UCSD-AML1 (cell line): ENCODE measurements at regions not wholly inside any gene's neighbourhood (a gene's known extent, or its start where the extent isn't known, plus 50 kb on each side); places are given as distances from the start of the nearest gene placed in this dataset.

ENCODE experiments used
- DNase-seq: peaks from one replicate; lab custom pipeline; 2025; ENCODE audit not compliant: unreplicated experiment; lab: John Stamatoyannopoulos, UW

DNA sequence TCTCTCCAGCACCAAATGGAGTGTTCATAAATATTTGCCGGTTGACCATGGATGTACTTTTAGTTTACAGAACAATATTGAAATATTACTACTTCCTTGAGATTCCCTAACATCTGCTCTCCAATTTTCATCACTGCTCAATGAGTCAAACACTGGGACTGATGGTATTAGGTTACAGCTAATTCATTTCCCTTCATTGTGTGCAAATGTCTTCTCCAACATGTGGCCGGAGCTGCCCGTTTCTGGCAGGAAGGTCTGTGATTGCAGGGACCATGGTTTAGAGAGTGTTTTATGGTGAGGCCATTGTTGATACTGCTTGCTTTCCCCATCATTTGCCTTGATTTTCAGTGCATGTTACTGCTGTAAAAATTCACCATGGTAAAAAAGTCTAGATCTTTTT lies 209.3 kb downstream of the HS3ST3B1 start:
- no peak for DNase-seq

DNA sequence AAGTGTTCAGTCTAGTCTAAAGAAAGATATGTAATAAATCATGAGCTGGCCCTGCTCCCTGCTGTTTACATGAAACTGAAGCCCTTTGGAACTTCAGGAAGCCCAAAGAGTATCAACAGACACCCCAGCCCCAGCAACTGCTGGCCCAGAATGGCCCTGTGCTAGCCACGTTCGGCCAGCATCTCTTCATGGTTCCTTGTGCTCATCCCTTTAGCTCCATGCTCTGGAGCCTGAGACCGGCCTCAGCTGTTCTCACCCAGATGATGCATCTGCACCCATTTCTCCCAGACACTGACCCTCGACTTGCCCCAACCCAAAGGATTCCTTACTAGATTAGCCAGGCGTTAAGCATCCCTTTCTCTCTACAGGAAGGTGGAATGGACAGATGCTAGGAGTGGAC lies 207.3 kb downstream of the HS3ST3B1 start:
- DNase-seq, result no peak

DNA sequence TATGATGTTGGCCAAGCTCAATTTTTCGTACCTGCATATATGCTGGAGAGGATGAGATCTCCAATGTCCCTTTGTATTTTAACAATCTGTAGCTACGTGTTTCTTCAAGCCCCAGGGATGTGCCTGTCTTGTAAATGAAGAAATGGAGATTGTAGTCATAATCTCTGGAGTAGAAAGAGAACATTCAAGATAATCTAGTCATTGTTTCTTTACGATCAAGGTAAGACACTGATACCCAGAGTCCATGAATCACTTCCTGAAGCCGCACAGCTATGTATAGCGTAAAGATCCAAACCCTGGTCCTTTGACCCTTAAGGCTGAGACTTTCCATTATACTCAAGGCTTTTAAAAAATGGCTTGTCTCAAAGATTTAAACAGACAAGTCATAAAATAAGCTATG lies 205.5 kb downstream of the HS3ST3B1 start:
- DNase-seq, result no peak

DNA sequence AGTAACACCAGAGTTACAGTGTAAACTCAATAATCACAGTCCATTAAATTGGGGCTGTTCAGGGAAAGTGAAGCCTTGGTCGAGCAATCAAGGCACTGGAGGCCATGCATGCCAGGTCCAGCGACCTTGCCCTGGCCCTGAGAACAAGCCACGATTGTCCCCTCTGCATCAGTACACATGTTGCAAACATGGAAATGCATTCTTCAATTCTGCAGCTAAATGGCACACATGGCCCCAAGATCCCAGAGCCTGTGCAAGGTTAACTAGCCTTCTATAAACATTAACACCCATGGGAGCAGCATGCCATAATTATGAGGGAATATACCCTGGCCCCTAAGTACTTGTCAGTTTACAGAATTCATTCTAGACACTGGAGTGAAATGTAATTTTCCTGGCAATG lies 204.7 kb downstream of the HS3ST3B1 start:
- no peak for DNase-seq

DNA sequence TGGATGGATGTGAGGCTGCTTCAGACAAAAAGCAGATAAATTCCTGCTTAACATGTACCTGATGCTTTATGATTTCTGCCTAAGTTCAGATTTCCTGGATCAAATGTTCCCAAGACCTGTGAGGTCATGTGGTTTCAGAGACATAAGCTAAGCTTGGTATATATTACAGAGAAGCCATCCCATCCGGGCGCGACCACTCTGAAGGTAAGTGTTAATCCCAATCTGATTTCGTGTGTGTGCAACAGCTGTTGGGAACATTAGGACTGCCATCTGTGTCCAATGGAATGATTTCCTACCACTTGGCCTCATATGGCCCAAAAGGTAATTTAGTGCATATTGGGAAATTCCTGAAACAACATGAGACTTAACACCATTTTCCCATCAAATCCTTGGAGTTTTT lies 199.1 kb downstream of the HS3ST3B1 start:
- no peak for DNase-seq

DNA sequence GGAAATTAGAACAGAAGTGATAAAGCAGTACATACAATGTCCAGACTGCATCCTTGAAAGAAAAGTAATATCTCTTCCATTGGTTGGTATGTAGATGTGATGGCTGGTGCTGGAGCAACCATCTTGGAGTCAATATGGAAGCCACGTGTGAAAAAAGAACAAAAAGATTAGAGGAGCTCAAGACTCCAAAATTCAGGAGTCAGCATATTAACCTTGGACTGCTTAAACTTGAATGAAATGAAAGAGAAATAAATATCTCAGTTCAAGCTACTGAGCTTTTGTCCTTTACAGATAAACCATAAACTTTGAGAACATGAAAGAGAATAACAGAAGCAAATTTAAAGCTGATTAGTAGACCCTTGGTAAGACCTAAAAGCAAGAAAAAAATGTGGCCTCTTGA lies 197.9 kb downstream of the HS3ST3B1 start:
- DNase-seq, result no peak

GRCh38 chr17:14494161-14494560 lies 193.3 kb downstream of the HS3ST3B1 start:
- DNase-seq, result no peak

- DNase-seq, result no peak
These were observed 189.1 kb downstream of the HS3ST3B1 start for GRCh38 chr17:14489986-14490385.

DNA sequence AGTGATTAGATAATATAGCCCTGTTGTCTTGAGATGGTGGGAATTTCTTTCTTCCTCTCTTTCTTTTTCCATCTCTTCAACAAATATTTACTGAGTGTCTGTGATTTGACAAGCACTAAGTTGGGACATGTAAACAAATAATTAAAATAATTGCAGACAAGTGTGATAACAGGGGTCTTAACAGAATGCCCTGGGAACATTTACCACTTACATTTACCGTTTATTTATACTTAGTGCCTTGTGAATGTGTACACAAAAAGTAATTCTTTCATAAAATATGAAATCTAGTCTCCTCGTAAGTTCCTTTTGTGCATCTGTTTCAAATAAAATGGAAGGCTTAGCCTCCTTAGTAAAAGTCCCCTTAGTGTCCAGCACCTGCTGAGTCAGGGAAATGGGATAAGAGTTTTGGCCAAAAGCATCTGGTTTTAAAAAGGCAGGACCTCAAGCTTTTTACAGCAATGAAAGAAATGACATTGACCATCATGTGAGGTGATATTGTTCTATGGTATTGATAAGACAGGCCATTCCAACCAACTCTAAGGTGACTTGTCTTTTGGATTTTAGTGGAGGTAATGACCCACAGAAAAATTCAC lies 188.2 kb downstream of the HS3ST3B1 start:
- no peak for DNase-seq

- DNase-seq, result no peak
These were observed 186.2 kb downstream of the HS3ST3B1 start for GRCh38 chr17:14487068-14487467.

GRCh38 chr17:14482715-14483114 lies 181.8 kb downstream of the HS3ST3B1 start:
- DNase-seq, result no peak

GRCh38 chr17:14481664-14482063 lies 180.8 kb downstream of the HS3ST3B1 start:
- no peak for DNase-seq

DNA sequence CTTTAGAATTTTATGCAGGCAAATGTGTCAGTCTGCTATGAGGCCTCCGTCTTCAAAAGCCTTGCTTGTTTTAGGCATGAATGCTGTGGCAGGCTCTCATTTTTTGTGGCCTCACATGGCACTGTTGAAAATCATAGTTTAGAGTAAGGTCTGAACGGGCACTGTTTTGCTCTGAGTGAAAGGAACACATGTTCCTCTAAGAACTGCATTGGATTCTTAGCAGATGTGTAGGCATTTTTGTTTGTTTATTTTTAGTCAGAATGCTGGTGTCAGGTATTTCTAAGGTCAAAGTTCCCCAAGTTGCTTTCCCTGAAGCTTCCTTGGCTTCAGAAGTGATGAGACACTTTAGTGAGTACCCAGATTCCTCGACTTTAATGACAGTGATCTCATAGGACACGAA lies 173.7 kb downstream of the HS3ST3B1 start:
- no peak for DNase-seq

DNA sequence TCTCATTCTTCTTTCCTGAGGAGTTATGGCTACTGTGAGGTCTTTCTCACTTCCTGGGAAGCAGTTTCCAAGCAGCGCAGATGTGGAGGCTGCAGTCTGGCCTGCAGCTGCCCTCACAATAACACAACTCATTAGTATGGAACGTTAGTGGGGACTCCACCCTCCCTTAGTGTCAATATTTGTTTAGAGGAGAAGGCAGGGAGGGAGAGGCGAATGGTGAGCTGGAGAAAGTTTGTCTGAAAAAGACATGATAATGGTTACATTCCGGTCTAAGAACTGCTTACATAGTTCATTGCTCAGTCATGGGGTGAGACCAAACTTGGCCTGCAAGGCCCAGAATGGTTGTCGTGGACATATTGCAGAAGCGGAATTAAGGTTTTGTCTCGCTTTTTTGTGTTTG lies 170.2 kb downstream of the HS3ST3B1 start:
- no peak for DNase-seq

DNA sequence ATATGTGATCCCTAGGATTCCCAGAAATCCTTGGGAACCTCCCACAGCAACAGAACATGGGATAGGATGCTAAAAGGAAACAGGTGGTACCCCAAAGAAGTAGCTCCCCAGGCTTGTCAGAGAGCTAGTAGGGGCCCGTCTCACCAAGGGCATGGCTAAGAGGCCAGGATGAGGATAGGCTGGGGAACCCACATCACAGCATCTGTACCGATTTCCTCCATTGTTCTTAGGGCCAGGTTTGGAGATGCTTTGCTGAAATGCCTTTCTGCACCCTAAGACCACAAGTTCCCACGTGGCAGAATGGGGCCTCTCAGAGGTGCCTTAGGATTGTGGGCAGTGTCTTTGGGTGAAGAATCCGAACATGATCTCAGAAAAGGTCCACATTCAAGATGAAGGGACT lies 169.5 kb downstream of the HS3ST3B1 start:
- DNase-seq, result no peak

DNA sequence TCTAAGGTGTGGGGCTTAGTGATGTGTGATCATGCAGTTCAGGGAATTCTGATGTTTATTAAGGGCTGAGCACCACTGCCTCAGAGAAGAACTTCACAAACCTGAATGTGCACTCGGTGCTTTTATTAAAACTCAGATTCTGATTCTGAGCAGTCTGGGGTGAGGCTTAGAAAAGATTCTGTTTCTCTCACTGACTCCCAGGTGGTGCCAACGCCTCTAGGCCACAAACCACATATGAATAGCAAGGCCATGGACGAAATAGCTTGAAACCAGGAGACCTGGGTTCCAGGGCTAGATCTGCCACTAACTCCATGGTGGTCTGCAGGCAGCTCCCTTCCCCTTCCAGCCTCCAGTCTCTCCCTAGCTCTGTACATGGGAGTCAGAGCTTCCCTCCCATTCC lies 169.1 kb downstream of the HS3ST3B1 start:
- DNase-seq, result no peak

GRCh38 chr17:14468858-14469257 lies 168.0 kb downstream of the HS3ST3B1 start:
- no peak for DNase-seq

DNA sequence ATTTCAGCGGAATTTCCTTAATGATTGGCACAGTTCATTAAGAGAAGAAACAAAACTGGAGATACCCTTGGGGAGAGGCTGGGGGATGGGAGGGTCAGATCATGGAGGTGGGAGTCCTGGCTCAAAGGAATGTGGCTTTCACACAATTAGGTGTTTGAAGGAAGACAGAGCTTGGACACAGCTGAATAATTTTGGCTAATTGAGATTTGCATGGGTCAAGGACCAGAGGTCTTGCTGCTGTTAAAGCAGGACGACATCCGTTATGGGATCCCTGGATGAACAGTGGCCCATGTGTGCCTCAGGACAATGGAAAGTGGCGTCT lies 160.3 kb downstream of the HS3ST3B1 start:
- DNase-seq, result no peak

GRCh38 chr17:14460516-14461226 lies 159.8 kb downstream of the HS3ST3B1 start:
- DNase-seq, result no peak

DNA sequence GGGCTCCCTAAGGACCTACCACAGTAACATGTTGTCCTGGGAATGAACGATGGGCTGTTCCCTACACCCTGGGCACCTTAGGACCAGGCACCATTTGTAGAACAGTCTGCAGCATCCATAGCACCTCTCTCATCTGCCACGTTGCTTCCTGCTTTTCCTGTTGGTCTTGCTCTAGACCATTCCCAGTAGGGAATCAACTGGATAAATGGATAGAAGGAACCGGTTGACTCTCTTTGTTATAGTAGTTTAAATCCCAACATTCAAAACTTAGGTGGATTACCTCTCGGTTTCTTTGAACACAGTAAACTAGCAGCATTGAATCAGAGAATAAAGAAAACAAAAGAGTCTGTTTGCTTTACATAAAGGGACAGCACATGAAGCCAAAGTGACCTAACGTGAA lies 159.1 kb downstream of the HS3ST3B1 start:
- DNase-seq, result no peak

DNA sequence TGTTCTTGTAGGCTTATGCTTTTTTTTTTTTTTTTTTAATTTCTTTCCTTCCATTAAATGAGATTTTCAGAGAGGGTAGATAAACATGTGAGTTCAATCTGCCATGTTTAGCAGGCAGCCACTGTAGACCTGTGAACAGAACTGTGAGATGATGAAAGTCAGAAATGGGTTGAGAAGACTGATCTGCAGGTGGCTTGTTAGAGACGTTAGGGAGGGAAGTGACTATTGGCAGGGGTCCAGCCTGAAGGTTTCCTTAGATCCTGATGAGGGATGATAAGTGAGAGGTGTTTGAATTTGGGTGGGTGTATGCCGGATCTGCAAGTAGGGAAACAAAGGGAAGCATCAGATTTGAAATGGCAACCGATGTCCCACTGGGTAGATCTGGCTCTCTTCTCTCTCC lies 157.8 kb downstream of the HS3ST3B1 start:
- DNase-seq, result no peak

- DNase-seq, result no peak
These were observed 153.9 kb downstream of the HS3ST3B1 start for GRCh38 chr17:14454746-14455145.

DNA sequence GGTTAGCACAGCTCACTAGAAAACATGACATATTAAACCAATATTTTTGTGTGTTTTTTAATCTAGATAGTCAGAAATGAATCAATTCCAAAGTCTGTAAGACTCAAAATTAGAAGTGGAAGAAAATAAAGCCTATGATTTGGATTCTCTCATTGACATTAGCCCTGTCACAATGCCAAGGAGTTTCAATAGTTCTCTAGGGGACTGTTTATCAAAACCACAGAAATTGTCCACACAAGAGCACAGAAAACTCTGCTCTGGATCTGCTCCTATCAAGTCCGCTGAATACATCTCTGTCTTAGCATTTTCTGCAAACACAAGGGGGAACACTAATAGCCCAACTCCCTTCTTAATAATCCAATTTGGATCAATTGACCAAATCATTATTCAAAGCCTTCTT lies 152.0 kb downstream of the HS3ST3B1 start:
- no peak for DNase-seq
